Adipose tissue (tissue), 3 donors: ENCODE measurements at regions not wholly inside any gene's neighbourhood (a gene's known extent, or its start where the extent isn't known, plus 50 kb on each side); places are given as distances from the start of the nearest gene placed in this dataset.
"Not testable (repeated sequence)": the region's sequence is repeated elsewhere in the genome, so short reads cannot be mapped to it uniquely, and the experiment has no call there.

ENCODE experiments used
- H3K27ac ChIP-seq: one replicate; pipeline ENCODE4 v1.5.1; 2013; ENCODE audit warnings: low read depth, low read length
- WGBS, 3 donors: extraction: QIAGEN DNeasy Blood & Tissue Kit; methylation state at CpG; one replicate each; pipeline ENCODE4 v1.1.7; 2013; 5-methylcytosine and 5-hydroxymethylcytosine counted together
- donor health status: healthy with polysubstance abuse.
- donor health status: Bipolar disorder and iron deficiency.
- donor health status: healthy.

- 45 to 61% (median 50%) methylated on average over 2 of the region's 2 CpGs for WGBS, 3 donors
- H3K27ac ChIP-seq = no peak overlapping the region
These were observed 49.9 kb upstream of the GAS1 start for GRCh38 chr9:86997156-86997555.

- H3K27ac ChIP-seq = no peak overlapping the region
- 89 to 92% (median 89%) methylated on average over 2 of the region's 2 CpGs for WGBS, 3 donors
These were observed 50.6 kb upstream of the GAS1 start for GRCh38 chr9:86997951-86998350.

GRCh38 chr9:87002517-87002916 is 55.2 kb upstream of the GAS1 start:
- H3K27ac ChIP-seq = no peak overlapping the region
- 94 to 98% (median 96%) methylated on average over 2 of the region's 2 CpGs for WGBS, 3 donors

- H3K27ac ChIP-seq = no peak overlapping the region
These were observed 56.7 kb upstream of the GAS1 start for GRCh38 chr9:87004016-87004415.

GRCh38 chr9:87006956-87007355 is 59.6 kb upstream of the GAS1 start:
- 86 to 93% (median 91%) methylated on average over 4 of the region's 4 CpGs for WGBS, 3 donors
- H3K27ac ChIP-seq = no peak overlapping the region

- WGBS, 3 donors = 70 to 75% (median 73%) methylated on average over 4 of the region's 4 CpGs
- H3K27ac ChIP-seq = no peak overlapping the region
These were observed 60.5 kb upstream of the GAS1 start for GRCh38 chr9:87007711-87008366.

DNA sequence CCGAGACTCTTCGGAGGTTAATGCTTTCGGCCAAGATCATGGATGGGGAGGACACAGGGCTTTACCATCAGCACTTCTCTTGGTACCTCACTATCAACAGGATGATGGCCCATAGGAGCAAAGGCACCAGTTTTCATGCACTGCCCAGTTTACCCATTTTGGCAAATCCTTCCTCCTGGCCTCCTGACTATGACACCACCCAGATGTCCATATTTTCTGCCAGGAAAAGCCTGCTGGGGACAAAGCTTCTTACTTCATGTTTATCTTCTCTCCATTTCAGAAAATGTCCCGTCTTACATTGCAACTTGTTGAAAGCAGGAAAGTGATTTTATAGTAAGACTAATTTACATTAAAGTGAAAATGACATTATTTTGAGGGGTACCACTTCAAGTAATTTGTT is 61.4 kb upstream of the GAS1 start:
- 56 to 75% (median 63%) methylated on average over 4 of the region's 4 CpGs for WGBS, 3 donors
- no peak overlapping the region for H3K27ac ChIP-seq

GRCh38 chr9:87010626-87011025 is 63.3 kb upstream of the GAS1 start:
- H3K27ac ChIP-seq = no peak overlapping the region
- 77 to 85% (median 80%) methylated on average over 3 of the region's 3 CpGs for WGBS, 3 donors

DNA sequence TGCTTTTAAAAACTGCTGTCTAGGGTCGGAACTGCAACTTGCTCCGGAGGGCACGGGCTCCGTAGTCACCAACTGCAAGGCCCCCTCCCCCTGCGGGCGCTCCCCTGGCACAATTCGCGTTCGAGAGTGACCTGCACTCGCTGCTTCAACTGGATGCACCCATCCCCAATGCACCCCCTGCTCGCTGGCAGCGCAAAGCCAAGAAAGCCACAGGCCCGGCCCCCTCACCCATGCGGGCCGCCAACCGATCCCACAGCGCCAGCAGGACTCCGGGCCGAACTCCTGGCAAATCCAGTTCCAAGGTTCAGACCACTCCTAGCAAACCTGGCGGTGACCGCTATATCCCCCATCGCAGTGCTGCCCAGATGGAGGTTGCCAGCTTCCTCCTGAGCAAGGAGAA is 64.2 kb upstream of the GAS1 start:
- no peak overlapping the region for H3K27ac ChIP-seq
- 93 to 96% (median 93%) methylated on average over 22 of the region's 22 CpGs for WGBS, 3 donors

- H3K27ac ChIP-seq = no peak overlapping the region
- 87 to 93% (median 90%) methylated on average over 3 of the region's 3 CpGs for WGBS, 3 donors
These were observed 66.2 kb upstream of the GAS1 start for GRCh38 chr9:87013490-87013889.

DNA sequence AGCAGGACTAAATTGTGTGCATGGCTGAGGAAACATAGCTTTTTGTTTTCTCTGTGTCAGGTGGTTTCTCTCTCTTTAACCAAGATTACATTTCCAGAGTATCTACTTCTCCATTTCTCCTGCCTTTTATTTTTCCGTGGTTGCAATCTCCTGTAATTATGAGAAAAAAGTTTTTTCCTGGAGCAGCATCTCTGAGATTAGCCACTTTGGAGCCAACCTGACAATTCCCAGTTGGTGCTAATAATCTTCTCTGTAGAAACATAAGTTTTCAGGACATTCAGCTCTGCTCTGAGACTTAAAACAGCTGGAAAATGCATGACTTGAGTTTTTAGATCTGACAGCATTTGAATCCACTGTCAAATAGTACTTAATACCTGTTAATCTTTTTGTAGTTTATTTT is 67.1 kb upstream of the GAS1 start:
- H3K27ac ChIP-seq = no peak overlapping the region
- WGBS, 3 donors = 24 to 57% (median 29%) methylated on average over 1 of the region's 1 CpG

- WGBS, 3 donors = 83 to 91% (median 87%) methylated on average over 3 of the region's 3 CpGs
- H3K27ac ChIP-seq = no peak overlapping the region
These were observed 69.4 kb upstream of the GAS1 start for GRCh38 chr9:87016681-87017080.

- H3K27ac ChIP-seq = no peak overlapping the region
- 74 to 89% (median 75%) methylated on average over 4 of the region's 4 CpGs for WGBS, 3 donors
These were observed 73.1 kb upstream of the GAS1 start for GRCh38 chr9:87020169-87020950.

DNA sequence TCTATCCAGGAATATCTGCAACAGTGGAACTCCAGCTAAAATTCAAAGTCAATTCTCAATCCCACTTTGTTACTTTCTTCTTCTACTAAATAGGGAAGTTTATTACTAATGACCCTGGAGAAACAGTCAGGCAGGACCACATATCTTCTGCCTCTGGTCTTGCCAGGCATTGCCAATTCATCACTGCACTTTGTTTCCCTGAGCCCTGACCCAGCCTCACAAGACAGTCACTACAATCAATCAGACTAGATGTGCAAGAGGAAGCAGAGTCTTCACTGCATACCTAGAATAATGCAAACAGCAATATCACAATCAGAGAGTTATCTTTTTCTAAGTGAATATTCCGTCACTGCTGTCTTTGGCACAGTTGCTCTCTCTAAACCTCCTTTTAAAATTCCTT is 74.9 kb upstream of the GAS1 start:
- H3K27ac ChIP-seq = no peak overlapping the region
- WGBS, 3 donors = 56 to 92% (median 86%) methylated on average over 1 of the region's 1 CpG

DNA sequence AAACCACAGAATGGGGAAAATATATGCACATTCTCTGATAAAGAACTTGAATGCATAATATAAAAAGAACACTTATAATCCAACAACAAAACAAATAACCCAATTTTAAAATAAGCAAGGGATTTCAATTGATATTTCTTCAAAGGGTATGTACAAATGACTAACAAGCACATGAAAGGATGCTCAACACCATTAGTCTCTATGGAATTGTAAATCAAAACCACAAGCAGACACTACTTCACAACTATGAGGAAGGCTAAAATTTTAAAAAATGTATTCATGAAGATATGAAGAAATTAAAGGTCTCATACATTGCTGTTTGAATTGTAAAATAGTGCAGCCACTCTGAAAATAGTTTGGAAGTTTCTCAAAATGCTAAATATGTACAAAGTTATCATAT is 78.9 kb upstream of the GAS1 start:
- no peak overlapping the region for H3K27ac ChIP-seq

DNA sequence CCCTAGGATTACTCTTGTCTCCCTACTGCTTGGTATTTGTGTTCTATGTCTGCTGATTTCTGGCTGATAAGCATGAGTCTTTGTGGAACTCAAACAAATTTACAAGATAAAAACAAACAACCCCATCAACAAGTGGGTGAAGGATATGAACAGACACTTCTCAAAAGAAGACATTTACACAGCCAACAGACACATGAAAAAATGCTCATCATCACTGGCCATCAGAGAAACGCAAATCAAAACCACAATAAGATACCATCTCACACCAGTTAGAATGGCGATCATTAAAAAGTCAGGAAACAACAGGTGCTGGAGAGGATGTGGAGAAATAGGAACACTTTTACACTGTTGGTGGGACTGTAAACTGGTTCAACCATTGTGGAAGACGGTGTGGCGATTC is 81.5 kb upstream of the GAS1 start:
- 81 to 88% (median 87%) methylated on average over 3 of the region's 4 CpGs for WGBS, 3 donors
- not testable (repeated sequence) for H3K27ac ChIP-seq

DNA sequence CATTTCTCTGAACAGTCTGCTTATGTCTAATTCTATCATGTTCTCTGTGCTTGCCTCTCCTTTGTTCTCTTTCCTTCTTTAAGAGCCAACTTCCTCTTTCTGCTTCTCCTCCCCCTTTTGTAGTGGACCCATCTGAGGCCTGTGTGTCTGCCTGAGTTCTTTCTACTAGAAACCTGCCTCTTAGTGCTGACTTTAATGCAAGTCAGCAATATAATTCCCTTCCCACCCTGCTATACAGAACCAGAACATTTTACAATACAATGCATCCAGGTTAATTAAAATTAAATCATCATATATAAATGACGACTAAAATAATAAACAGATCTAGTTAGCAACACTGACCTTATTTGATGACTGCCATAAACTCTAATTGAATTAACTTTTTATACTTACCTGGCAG is 82.6 kb upstream of the GAS1 start:
- no peak overlapping the region for H3K27ac ChIP-seq
- 78 to 86% (median 79%) methylated on average over 1 of the region's 1 CpG for WGBS, 3 donors

GRCh38 chr9:87034841-87035240 is 87.5 kb upstream of the GAS1 start:
- no peak overlapping the region for H3K27ac ChIP-seq
- WGBS, 3 donors = 82 to 86% (median 84%) methylated on average over 8 of the region's 8 CpGs

- WGBS, 3 donors = 33 to 64% (median 44%) methylated on average over 5 of the region's 5 CpGs
- no peak overlapping the region for H3K27ac ChIP-seq
These were observed 88.6 kb upstream of the GAS1 start for GRCh38 chr9:87035879-87036278.

GRCh38 chr9:87036506-87036905 is 89.2 kb upstream of the GAS1 start:
- 84 to 92% (median 87%) methylated on average over 2 of the region's 2 CpGs for WGBS, 3 donors
- no peak overlapping the region for H3K27ac ChIP-seq
